PC-9 (cell line): ENCODE measurements at regions not wholly inside any gene's neighbourhood (a gene's known extent, or its start where the extent isn't known, plus 50 kb on each side); places are given as distances from the start of the nearest gene placed in this dataset.

Experiments
- CTCF ChIP-seq: fragments of 200-600 bp; sonication (generic); conservative IDR thresholded peaks from 2 replicates; pipeline ENCODE4 v1.6.1; 2017; ENCODE audit warnings: mixed run types, antibody characterized with exemption, mild to moderate bottlenecking, moderate library complexity
- EZH2 ChIP-seq: fragments of 200-600 bp; sonication (generic); IDR thresholded peaks from 2 replicates; pipeline ENCODE4 v1.8.0; 2017; ENCODE audit warnings: antibody characterized with exemption, low read depth

- TF ChIP-seq CTCF (no peak), EZH2 (no peak)
These were observed 144.2 kb upstream of the CEP126 start for GRCh38 chr11:101770648-101771047.
